GM23248 (cell line): ENCODE measurements at regions not wholly inside any gene's neighbourhood (a gene's known extent, or its start where the extent isn't known, plus 50 kb on each side); places are given as distances from the start of the nearest gene placed in this dataset.

Experiments used
- EZH2 ChIP-seq: fragments of 200-600 bp; sonication (generic); IDR thresholded peaks from 2 replicates; pipeline ENCODE4 v1.6.1; 2018; ENCODE audit warnings: antibody characterized with exemption, mild to moderate bottlenecking; ENCODE audit not compliant: insufficient read depth, poor library complexity, severe bottlenecking
- EZH2phosphoT487 ChIP-seq: fragments of 200-600 bp; sonication (generic); IDR thresholded peaks from 2 replicates; pipeline ENCODE4 v1.6.1; 2018; ENCODE audit warnings: antibody characterized with exemption, moderate library complexity, mild to moderate bottlenecking, low read depth; ENCODE audit not compliant: insufficient read depth

DNA sequence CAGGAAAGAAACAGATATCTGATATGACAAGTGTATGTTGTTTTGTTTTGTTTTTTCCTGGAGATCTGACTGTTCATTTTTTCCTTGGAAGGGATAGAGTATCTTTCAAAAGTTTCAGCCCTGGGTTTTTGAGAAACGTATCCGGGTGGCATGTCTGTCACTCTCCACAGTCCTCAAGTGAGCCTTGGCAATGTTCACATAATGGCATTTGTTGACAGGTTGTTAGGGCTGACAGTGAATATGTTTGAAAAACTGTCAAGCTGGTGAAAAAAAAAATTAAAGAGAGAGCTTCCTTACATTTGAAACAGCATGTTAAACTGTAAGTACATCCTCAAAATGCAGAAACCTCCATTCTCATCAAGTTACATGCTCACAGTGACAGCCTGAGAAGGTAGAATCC is 113.0 kb upstream of the DYNLRB2 start:
- TF ChIP-seq EZH2phosphoT487 (no peak), EZH2 (no peak)
